Activated naive CD4-positive, alpha-beta T cell treated with anti-CD3 and anti-CD28 coated beads, Interleukin-2, amount 10 ng/mL, durations not matched to agents 7 days and 5 days (primary cell): ENCODE measurements at regions not wholly inside any gene's neighbourhood (a gene's known extent, or its start where the extent isn't known, plus 50 kb on each side); places are given as distances from the start of the nearest gene placed in this dataset.

Source experiments
- CTCF ChIA-PET: fragments of 350-600 bp; sonication (Branson Sonifier 250); formaldehyde crosslinking; loops from one replicate; lab custom pipeline; 2021; ENCODE audit warnings: antibody characterized with exemption; lab: Charles Lee
- DNase-seq: peaks from one replicate; pipeline ENCODE4 v3.0.0-alpha.2; 2020
- H3K27ac Mint-ChIP-seq: one replicate; pipeline ENCODE4 v1.8.0; 2021; ENCODE audit warnings: mild to moderate bottlenecking, moderate library complexity, mixed read lengths
- H3K27me3 Mint-ChIP-seq: one replicate; pipeline ENCODE4 v1.8.0; 2021; ENCODE audit warnings: mild to moderate bottlenecking, mixed read lengths
- H3K36me3 Mint-ChIP-seq: one replicate; pipeline ENCODE4 v1.8.0; 2021; ENCODE audit warnings: mixed read lengths
- H3K4me1 Mint-ChIP-seq: one replicate; pipeline ENCODE4 v1.8.0; 2021; ENCODE audit warnings: mixed read lengths
- H3K4me3 Mint-ChIP-seq: one replicate; pipeline ENCODE4 v1.8.0; 2021; ENCODE audit warnings: mild to moderate bottlenecking, moderate library complexity, mixed read lengths
- H3K9me3 Mint-ChIP-seq: one replicate; pipeline ENCODE4 v1.8.0; 2021; ENCODE audit warnings: mixed read lengths

- Mint-ChIP-seq H3K9me3 (peaks cover 2% of the 10 kb centered on the region), H3K4me1 (no peaks in the 10 kb centered on the region), H3K4me3 (no peak overlapping the region), H3K27ac (no peak overlapping the region), H3K27me3 (no peaks in the 10 kb centered on the region), H3K36me3 (no peaks in the 10 kb centered on the region)
- no peak for DNase-seq
- CTCF ChIA-PET: no interaction called here
Measured at GRCh38 chr4:134601706-134602105, 400.1 kb upstream of the PABPC4L start.

- no peaks in the 10 kb centered on the region for H3K27me3 Mint-ChIP-seq
- H3K36me3 Mint-ChIP-seq: no peaks in the 10 kb centered on the region
- CTCF ChIA-PET: no interaction called here
Measured at GRCh38 chr4:134591326-134591725, 389.7 kb upstream of the PABPC4L start.

GRCh38 chr4:134585972-134586371 is 384.4 kb upstream of the PABPC4L start:
- Mint-ChIP-seq H3K36me3 (no peaks in the 10 kb centered on the region), H3K9me3 (peaks cover 3% of the 10 kb centered on the region), H3K27me3 (no peaks in the 10 kb centered on the region), H3K4me3 (no peak overlapping the region), H3K4me1 (no peaks in the 10 kb centered on the region), H3K27ac (no peak overlapping the region)
- no peak for DNase-seq
- CTCF ChIA-PET: no interaction called here

More at GRCh38 chr4:134591326-134591725, 389.7 kb upstream of the PABPC4L start:
- DNase-seq: no peak
- no peak overlapping the region for H3K27ac Mint-ChIP-seq
- no peak overlapping the region for H3K4me3 Mint-ChIP-seq
- peaks cover 2% of the 10 kb centered on the region for H3K9me3 Mint-ChIP-seq
- no peaks in the 10 kb centered on the region for H3K4me1 Mint-ChIP-seq

GRCh38 chr4:134567461-134567860 is 365.9 kb upstream of the PABPC4L start:
- H3K4me3 Mint-ChIP-seq: no peak overlapping the region
- H3K27ac Mint-ChIP-seq: no peak overlapping the region
- CTCF ChIA-PET: no interaction called here
- H3K4me1 Mint-ChIP-seq: no peaks in the 10 kb centered on the region
- H3K27me3 Mint-ChIP-seq: no peaks in the 10 kb centered on the region
- peaks cover 9% of the 10 kb centered on the region for H3K9me3 Mint-ChIP-seq
- no peaks in the 10 kb centered on the region for H3K36me3 Mint-ChIP-seq
- no peak for DNase-seq

- Mint-ChIP-seq H3K4me3 (no peak overlapping the region), H3K27ac (no peak overlapping the region), H3K27me3 (no peaks in the 10 kb centered on the region), H3K4me1 (no peaks in the 10 kb centered on the region), H3K9me3 (no peaks in the 10 kb centered on the region), H3K36me3 (no peaks in the 10 kb centered on the region)
- CTCF ChIA-PET: no interaction called here
- DNase-seq: no peak
Measured at GRCh38 chr4:134560728-134561127, 359.1 kb upstream of the PABPC4L start.

GRCh38 chr4:134552063-134552462 is 350.5 kb upstream of the PABPC4L start:
- Mint-ChIP-seq H3K27ac (no peak overlapping the region), H3K9me3 (peaks cover 1% of the 10 kb centered on the region), H3K27me3 (no peaks in the 10 kb centered on the region), H3K36me3 (no peaks in the 10 kb centered on the region), H3K4me1 (no peaks in the 10 kb centered on the region), H3K4me3 (no peak overlapping the region)
- no peak for DNase-seq
- CTCF ChIA-PET: no interaction called here

GRCh38 chr4:134551348-134551747 is 349.8 kb upstream of the PABPC4L start:
- CTCF ChIA-PET: no interaction called here
- DNase-seq: no peak
- peaks cover 4% of the 10 kb centered on the region for H3K9me3 Mint-ChIP-seq
- H3K27ac Mint-ChIP-seq: no peak overlapping the region
- no peaks in the 10 kb centered on the region for H3K27me3 Mint-ChIP-seq
- H3K4me3 Mint-ChIP-seq: no peak overlapping the region
- H3K36me3 Mint-ChIP-seq: no peaks in the 10 kb centered on the region
- no peaks in the 10 kb centered on the region for H3K4me1 Mint-ChIP-seq

- H3K27me3 Mint-ChIP-seq: no peaks in the 10 kb centered on the region
- H3K36me3 Mint-ChIP-seq: no peaks in the 10 kb centered on the region
- DNase-seq: no peak
- no peaks in the 10 kb centered on the region for H3K4me1 Mint-ChIP-seq
- CTCF ChIA-PET: no interaction called here
- H3K9me3 Mint-ChIP-seq: peaks cover 6% of the 10 kb centered on the region
- no peak overlapping the region for H3K27ac Mint-ChIP-seq
- H3K4me3 Mint-ChIP-seq: no peak overlapping the region
Measured at GRCh38 chr4:134548052-134548628, 346.6 kb upstream of the PABPC4L start.

GRCh38 chr4:134546279-134546678 is 344.7 kb upstream of the PABPC4L start:
- DNase-seq: no peak
- H3K27ac Mint-ChIP-seq: no peak overlapping the region
- no peaks in the 10 kb centered on the region for H3K36me3 Mint-ChIP-seq
- H3K27me3 Mint-ChIP-seq: no peaks in the 10 kb centered on the region
- H3K4me1 Mint-ChIP-seq: no peaks in the 10 kb centered on the region
- H3K4me3 Mint-ChIP-seq: no peak overlapping the region
- H3K9me3 Mint-ChIP-seq: peaks cover 6% of the 10 kb centered on the region
- CTCF ChIA-PET: no interaction called here

GRCh38 chr4:134544303-134544770 is 342.7 kb upstream of the PABPC4L start:
- peaks cover 6% of the 10 kb centered on the region for H3K9me3 Mint-ChIP-seq
- no peaks in the 10 kb centered on the region for H3K36me3 Mint-ChIP-seq
- H3K4me1 Mint-ChIP-seq: no peaks in the 10 kb centered on the region
- H3K27me3 Mint-ChIP-seq: no peaks in the 10 kb centered on the region
- H3K27ac Mint-ChIP-seq: no peak overlapping the region
- CTCF ChIA-PET: no interaction called here
- H3K4me3 Mint-ChIP-seq: no peak overlapping the region
- DNase-seq: no peak

- DNase-seq: no peak
- CTCF ChIA-PET: no interaction called here
- no peak overlapping the region for H3K4me3 Mint-ChIP-seq
- no peak overlapping the region for H3K27ac Mint-ChIP-seq
- H3K4me1 Mint-ChIP-seq: no peaks in the 10 kb centered on the region
- H3K9me3 Mint-ChIP-seq: no peaks in the 10 kb centered on the region
- H3K36me3 Mint-ChIP-seq: no peaks in the 10 kb centered on the region
- H3K27me3 Mint-ChIP-seq: no peaks in the 10 kb centered on the region
Measured at GRCh38 chr4:134540588-134540987, 339.0 kb upstream of the PABPC4L start.

GRCh38 chr4:134539729-134540231 is 338.2 kb upstream of the PABPC4L start:
- no peak overlapping the region for H3K4me3 Mint-ChIP-seq
- no peaks in the 10 kb centered on the region for H3K4me1 Mint-ChIP-seq
- H3K27ac Mint-ChIP-seq: no peak overlapping the region
- CTCF ChIA-PET: no interaction called here
- H3K9me3 Mint-ChIP-seq: no peaks in the 10 kb centered on the region
- DNase-seq: no peak
- no peaks in the 10 kb centered on the region for H3K27me3 Mint-ChIP-seq
- no peaks in the 10 kb centered on the region for H3K36me3 Mint-ChIP-seq

GRCh38 chr4:134537701-134538100 is 336.1 kb upstream of the PABPC4L start:
- H3K27ac Mint-ChIP-seq: no peak overlapping the region
- CTCF ChIA-PET: no interaction called here

GRCh38 chr4:134533068-134533467 is 331.5 kb upstream of the PABPC4L start:
- no peak for DNase-seq
- no peaks in the 10 kb centered on the region for H3K36me3 Mint-ChIP-seq
- CTCF ChIA-PET: no interaction called here
- no peaks in the 10 kb centered on the region for H3K4me1 Mint-ChIP-seq
- no peak overlapping the region for H3K27ac Mint-ChIP-seq
- no peak overlapping the region for H3K4me3 Mint-ChIP-seq
- no peaks in the 10 kb centered on the region for H3K9me3 Mint-ChIP-seq
- no peaks in the 10 kb centered on the region for H3K27me3 Mint-ChIP-seq

More at GRCh38 chr4:134537701-134538100, 336.1 kb upstream of the PABPC4L start:
- H3K4me3 Mint-ChIP-seq: no peak overlapping the region
- DNase-seq: no peak
- no peaks in the 10 kb centered on the region for H3K36me3 Mint-ChIP-seq
- no peaks in the 10 kb centered on the region for H3K27me3 Mint-ChIP-seq
- no peaks in the 10 kb centered on the region for H3K9me3 Mint-ChIP-seq
- H3K4me1 Mint-ChIP-seq: no peaks in the 10 kb centered on the region

- no peaks in the 10 kb centered on the region for H3K27me3 Mint-ChIP-seq
Measured at GRCh38 chr4:134531013-134531412, 329.4 kb upstream of the PABPC4L start.

More at GRCh38 chr4:134531013-134531412, 329.4 kb upstream of the PABPC4L start:
- H3K4me3 Mint-ChIP-seq: no peak overlapping the region
- no peak for DNase-seq
- H3K4me1 Mint-ChIP-seq: no peaks in the 10 kb centered on the region
- no peaks in the 10 kb centered on the region for H3K36me3 Mint-ChIP-seq
- H3K9me3 Mint-ChIP-seq: no peaks in the 10 kb centered on the region
- CTCF ChIA-PET: no interaction called here
- H3K27ac Mint-ChIP-seq: no peak overlapping the region
